Activated CD4-positive, alpha-beta T cell treated with anti-CD3 and anti-CD28 coated beads for 36 hours (primary cell): ENCODE measurements at regions not wholly inside any gene's neighbourhood (a gene's known extent, or its start where the extent isn't known, plus 50 kb on each side); places are given as distances from the start of the nearest gene placed in this dataset.
A peak's percentile ranks its signal among the peaks of the same experiment; 100 is the strongest.
"Not testable (repeated sequence)": the region's sequence is repeated elsewhere in the genome, so short reads cannot be mapped to it uniquely, and the experiment has no call there.

Experiments
- ATAC-seq: fragments of 200-7000 bp; cut with Tn5 transposase; one replicate; pipeline ENCODE4 v1.10.0; 2021; ENCODE audit warnings: mild to moderate bottlenecking, moderate library complexity
- CTCF ChIA-PET: fragments of 350-600 bp; sonication (Branson Sonifier 250); formaldehyde crosslinking; loops from one replicate; lab custom pipeline; 2021; ENCODE audit warnings: antibody characterized with exemption; lab: Charles Lee
- POLR2A ChIA-PET: fragments of 350-600 bp; sonication (Branson Sonifier 250); formaldehyde crosslinking; loops from one replicate; lab custom pipeline; 2021; ENCODE audit warnings: antibody characterized with exemption, inconsistent platforms; lab: Charles Lee
- DNase-seq: peaks from one replicate; pipeline ENCODE4 v3.0.0-alpha.2; 2020
- H3K27ac Mint-ChIP-seq: one replicate; pipeline ENCODE4 v1.8.0; 2021; ENCODE audit warnings: mixed read lengths
- H3K27me3 Mint-ChIP-seq: one replicate; pipeline ENCODE4 v1.8.0; 2021; ENCODE audit warnings: mixed read lengths
- H3K36me3 Mint-ChIP-seq: one replicate; pipeline ENCODE4 v1.8.0; 2021; ENCODE audit warnings: low read depth, mixed read lengths
- H3K4me1 Mint-ChIP-seq: one replicate; pipeline ENCODE4 v1.8.0; 2021; ENCODE audit warnings: mixed read lengths
- H3K4me3 Mint-ChIP-seq: one replicate; pipeline ENCODE4 v1.8.0; 2021; ENCODE audit warnings: mild to moderate bottlenecking, moderate library complexity, mixed read lengths
- H3K9me3 Mint-ChIP-seq: one replicate; pipeline ENCODE4 v1.8.0; 2021; ENCODE audit warnings: low read depth, mixed read lengths
- intact Hi-C, 2 experiments: fragments of 100-400 bp; cut with DNase I in 1 of 2; cut with micrococcal nuclease in 1 of 2; formaldehyde crosslinking; loops; one replicate each; pipeline versions ENCODE4 v1.14.2 to v1.15.1; 2022 to 2024; cut with DNase I, micrococcal nuclease

DNA sequence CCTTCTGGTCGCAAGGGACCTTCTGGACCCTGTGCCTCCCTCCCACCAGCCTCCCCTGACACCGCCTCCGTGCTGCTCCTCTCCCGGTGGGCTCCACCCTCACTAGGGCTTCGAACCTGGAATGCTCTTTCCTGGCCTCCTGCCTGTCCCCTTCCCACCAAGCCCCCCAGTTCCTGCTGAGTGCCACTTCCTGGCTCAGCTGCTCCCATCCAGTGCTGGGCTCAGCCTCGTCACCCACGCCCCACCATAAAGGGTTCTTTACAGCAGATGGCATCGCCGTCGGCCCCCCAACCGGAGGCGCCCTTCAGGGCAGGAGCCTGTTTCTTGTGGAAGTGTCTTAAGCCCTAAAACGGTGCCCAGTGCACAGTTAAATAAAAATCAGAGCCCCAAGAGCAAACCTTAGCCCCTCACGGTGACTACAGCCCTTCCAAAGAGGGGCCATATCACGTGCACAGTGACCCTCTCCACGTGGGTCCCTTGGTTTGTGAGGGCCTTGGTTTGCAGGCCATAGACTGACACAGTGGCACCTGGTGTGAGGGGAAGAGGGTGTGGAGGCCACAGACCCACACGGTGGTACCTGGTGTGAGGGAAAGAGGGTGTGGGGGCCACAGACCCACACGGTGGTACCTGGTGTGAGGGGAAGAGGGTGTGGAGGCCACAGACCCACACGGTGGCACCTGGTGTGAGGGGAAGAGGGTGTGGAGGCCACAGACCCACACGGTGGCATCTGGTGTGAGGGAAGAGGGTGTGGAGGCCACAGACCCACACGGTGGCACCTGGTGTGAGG is 111.4 kb downstream of the METRNL start:
- intact Hi-C loops: no loop called here
- POLR2A ChIA-PET: no interaction called here

DNA sequence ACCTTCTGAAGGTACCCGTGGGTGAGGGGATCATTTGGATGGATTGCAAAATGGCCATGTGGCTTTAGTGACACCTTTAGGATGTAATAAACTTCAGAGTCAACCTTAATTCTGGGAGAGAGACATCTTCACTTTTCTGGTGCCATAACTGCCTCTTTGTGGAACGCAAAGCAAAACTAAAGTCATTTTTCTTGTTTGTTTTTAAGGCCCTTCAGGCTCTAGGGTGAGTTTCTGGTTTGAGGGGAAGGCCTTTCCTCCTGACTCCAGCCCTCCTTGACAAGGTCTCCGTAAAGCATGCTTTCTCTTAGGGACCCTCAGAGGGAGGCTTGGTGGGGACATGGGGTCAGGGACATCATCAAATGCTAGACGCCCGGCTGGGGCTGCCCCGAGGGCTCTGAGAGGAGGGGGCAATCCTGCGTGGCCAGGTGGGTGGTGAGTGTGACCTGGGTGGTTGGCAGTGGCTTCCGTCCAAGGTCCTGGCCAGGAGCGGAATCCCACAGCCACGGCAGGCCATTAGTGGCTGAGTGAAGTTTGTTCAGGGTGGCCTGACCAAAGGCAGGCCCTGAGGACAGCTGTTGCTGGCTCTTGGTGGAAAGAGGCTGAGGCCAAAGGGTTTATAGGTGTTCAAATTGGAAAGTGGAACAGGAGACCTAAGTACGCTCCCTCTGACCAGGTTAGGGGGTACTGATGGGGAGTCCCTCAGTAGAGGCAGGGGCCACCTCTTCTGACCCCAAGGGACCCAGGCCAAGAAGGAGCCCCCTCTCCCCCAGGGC is 112.2 kb downstream of the METRNL start:
- no peaks in the 10 kb centered on the region for H3K27me3 Mint-ChIP-seq
- ATAC-seq: no peak
- peak; percentile 1 for DNase-seq
- ChIA-PET CTCF (no interaction called here), POLR2A (no interaction called here)
- peaks cover 14% of the 10 kb centered on the region for H3K4me1 Mint-ChIP-seq
- intact Hi-C loops: no loop called here
- no peaks in the 10 kb centered on the region for H3K36me3 Mint-ChIP-seq
- H3K27ac Mint-ChIP-seq: no peak overlapping the region
- no peaks in the 10 kb centered on the region for H3K9me3 Mint-ChIP-seq
- H3K4me3 Mint-ChIP-seq: no peak overlapping the region

More for the DNA sequence above, 111.4 kb downstream of the METRNL start:
- CTCF ChIA-PET: interaction anchor here (0.5 kb wide), 1 partner anchor 68 kb away, joined by 3 read pairs; no protein-coding TSS in a partner anchor
- Mint-ChIP-seq H3K9me3 (no peaks in the 10 kb centered on the region), H3K4me3 (no peak overlapping the region), H3K4me1 (peaks cover 14% of the 10 kb centered on the region), H3K27me3 (no peaks in the 10 kb centered on the region), H3K27ac (no peak overlapping the region), H3K36me3 (no peaks in the 10 kb centered on the region)
- DNase-seq (peak; percentile 2), ATAC-seq (no peak)

- ChIA-PET CTCF (no interaction called here), POLR2A (interaction anchor here (0.6 kb wide), 1 partner anchor 10 kb away, joined by 3 read pairs; no protein-coding TSS in a partner anchor)
- ATAC-seq (no peak), DNase-seq (peak; percentile 1)
- intact Hi-C loops: no loop called here
- Mint-ChIP-seq H3K36me3 (no peaks in the 10 kb centered on the region), H3K9me3 (no peaks in the 10 kb centered on the region), H3K4me1 (peaks cover 14% of the 10 kb centered on the region), H3K27ac (no peak overlapping the region), H3K4me3 (no peak overlapping the region), H3K27me3 (no peaks in the 10 kb centered on the region)
These were observed 112.9 kb downstream of the METRNL start for GRCh38 chr17:83192161-83192788.

DNA sequence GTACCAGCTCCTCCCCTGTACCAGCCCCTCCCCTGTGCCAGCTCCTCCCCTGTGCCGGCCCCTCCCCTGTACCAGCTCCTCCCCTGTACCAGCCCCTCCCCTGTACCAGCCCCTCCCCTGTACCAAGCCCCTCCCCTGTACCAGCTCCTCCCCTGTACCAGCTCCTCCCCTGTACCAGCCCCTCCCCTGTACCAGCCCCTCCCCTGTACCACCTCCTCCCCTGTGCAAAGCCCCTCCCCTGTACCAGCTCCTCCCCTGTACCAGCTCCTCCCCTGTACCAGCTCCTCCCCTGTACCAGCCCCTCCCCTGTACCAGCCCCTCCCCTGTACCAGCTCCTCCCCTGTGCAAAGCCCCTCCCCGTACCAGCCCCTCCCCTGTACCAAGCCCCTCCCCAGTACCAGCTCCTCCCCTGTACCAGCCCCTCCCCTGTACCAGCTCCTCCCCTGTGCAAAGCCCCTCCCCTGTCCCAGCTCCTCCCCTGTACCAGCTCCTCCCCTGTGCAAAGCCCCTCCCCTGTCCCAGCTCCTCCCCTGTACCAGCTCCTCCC is 113.5 kb downstream of the METRNL start:
- peaks cover 14% of the 10 kb centered on the region for H3K4me1 Mint-ChIP-seq
- peak; percentile 10 for ATAC-seq
- CTCF ChIA-PET: not testable (repeated sequence)

DNA sequence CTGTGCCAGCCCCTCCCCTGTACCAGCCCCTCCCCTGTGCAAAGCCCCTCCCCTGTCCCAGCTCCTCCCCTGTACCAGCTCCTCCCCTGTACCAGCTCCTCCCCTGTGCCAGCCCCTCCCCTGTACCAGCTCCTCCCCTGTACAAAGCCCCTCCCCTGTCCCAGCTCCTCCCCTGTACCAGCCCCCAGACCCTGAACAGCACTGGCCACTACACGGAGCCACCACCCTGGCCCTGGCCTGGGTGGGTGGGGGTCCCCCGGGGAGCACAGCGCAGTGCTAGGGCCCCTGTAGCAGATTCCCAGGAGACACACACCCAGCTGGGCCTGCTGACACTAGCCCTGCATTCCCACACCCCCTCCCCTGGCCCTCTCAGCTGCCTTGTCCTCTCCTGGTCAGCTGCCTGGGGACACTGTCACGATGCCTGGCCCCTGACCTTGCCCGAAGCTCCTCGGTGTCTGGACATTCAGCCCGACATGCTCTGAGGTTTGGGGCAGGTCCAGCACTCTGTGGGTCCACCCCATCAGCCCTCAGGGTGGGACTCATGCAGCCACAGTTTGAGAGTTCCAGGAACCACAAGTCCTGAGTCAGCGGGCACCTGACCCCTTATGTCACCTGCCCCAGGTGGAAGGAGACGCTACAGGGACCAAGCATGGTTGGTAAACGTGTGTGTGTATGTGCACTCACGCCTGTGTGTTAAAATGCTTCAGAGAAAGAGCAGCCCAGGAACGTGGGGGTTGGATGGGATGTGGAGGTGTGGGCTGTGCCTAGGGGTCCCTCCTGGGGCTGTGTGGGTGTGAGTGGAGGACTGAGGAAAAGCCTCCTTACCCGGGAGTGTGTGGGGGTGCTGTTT is 114.2 kb downstream of the METRNL start:
- POLR2A ChIA-PET: no interaction called here
- DNase-seq (peak; percentile 48), ATAC-seq (peak; percentile 61)
- H3K27me3 Mint-ChIP-seq: no peaks in the 10 kb centered on the region
- H3K4me3 Mint-ChIP-seq: no peak overlapping the region
- intact Hi-C loops: no loop called here
- no peaks in the 10 kb centered on the region for H3K9me3 Mint-ChIP-seq
- peak overlapping the region; percentile 65 for H3K27ac Mint-ChIP-seq
- no peaks in the 10 kb centered on the region for H3K36me3 Mint-ChIP-seq
- CTCF ChIA-PET: no interaction called here
- peaks cover 14% of the 10 kb centered on the region for H3K4me1 Mint-ChIP-seq

More for the DNA sequence above, 113.5 kb downstream of the METRNL start:
- intact Hi-C loops, H3K27me3 Mint-ChIP-seq, H3K27ac Mint-ChIP-seq, H3K36me3 Mint-ChIP-seq, H3K4me3 Mint-ChIP-seq, H3K9me3 Mint-ChIP-seq: not testable (repeated sequence)
- POLR2A ChIA-PET: interaction anchor here (0.6 kb wide), 1 partner anchor 9 kb away, joined by 3 read pairs; no protein-coding TSS in a partner anchor
- peak; percentile 44 for DNase-seq

- no peaks in the 10 kb centered on the region for H3K36me3 Mint-ChIP-seq
- no peak for ATAC-seq
- peaks cover 20% of the 10 kb centered on the region for H3K4me1 Mint-ChIP-seq
- CTCF ChIA-PET: no interaction called here
- peak overlapping the region; percentile 65 for H3K27ac Mint-ChIP-seq
- H3K9me3 Mint-ChIP-seq: no peaks in the 10 kb centered on the region
- intact Hi-C loops: no loop called here
- DNase-seq: no peak
- POLR2A ChIA-PET: no interaction called here
- H3K4me3 Mint-ChIP-seq: no peak overlapping the region
- H3K27me3 Mint-ChIP-seq: no peaks in the 10 kb centered on the region
These were observed 114.8 kb downstream of the METRNL start for GRCh38 chr17:83194186-83194561.

- ChIA-PET POLR2A (no interaction called here), CTCF (no interaction called here)
- Mint-ChIP-seq H3K36me3 (no peaks in the 10 kb centered on the region), H3K9me3 (no peaks in the 10 kb centered on the region), H3K4me3 (no peak overlapping the region), H3K27me3 (no peaks in the 10 kb centered on the region), H3K27ac (peak overlapping the region; percentile 13), H3K4me1 (peaks cover 27% of the 10 kb centered on the region)
- DNase-seq: peak; percentile 5
- intact Hi-C loops: no loop called here
- ATAC-seq: no peak
These were observed 115.4 kb downstream of the METRNL start for GRCh38 chr17:83194761-83195329.

DNA sequence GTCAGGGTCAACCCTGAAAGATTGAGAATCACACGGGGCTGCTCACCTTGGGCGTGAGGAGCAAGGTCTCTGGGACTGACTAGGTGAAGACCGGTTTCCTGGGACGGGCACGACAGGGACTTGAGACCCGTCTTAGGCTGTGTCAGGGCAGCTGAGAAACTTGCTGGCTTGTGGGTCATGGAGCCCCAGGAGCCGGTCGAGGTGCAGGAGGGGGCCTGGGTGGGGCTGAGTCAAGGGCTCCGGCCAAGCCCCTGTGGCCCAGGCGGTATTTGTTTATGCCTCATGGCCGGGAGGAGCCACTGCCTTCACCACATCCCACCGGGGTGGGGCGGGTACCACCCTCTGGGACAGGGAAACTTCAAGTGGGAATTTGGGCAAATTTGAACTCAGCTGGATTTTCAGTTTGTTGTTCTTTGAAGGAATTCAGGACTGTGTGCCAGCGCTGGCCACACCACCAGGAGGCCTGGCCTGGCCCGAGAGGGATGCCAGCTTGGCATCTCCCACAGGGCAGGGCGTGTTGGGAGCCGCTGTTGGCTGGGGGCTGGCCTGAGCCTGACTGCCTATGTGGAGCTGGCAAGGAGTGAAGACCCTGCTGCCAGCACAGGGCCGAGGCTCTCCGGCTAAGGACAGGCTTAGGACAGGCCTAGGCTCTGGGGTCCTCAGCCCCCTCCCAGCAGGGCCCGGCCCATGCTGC is 116.1 kb downstream of the METRNL start:
- POLR2A ChIA-PET: no interaction called here
- H3K27ac Mint-ChIP-seq: peak overlapping the region; percentile 13
- ATAC-seq: no peak

GRCh38 chr17:83196024-83196365 is 116.6 kb downstream of the METRNL start:
- Mint-ChIP-seq H3K4me1 (peaks cover 38% of the 10 kb centered on the region), H3K9me3 (no peaks in the 10 kb centered on the region), H3K36me3 (no peaks in the 10 kb centered on the region), H3K27me3 (no peaks in the 10 kb centered on the region), H3K27ac (no peak overlapping the region), H3K4me3 (no peak overlapping the region)
- CTCF ChIA-PET: no interaction called here
- intact Hi-C loops: no loop called here
- POLR2A ChIA-PET: no interaction called here
- DNase-seq: no peak
- no peak for ATAC-seq

More for the DNA sequence above, 116.1 kb downstream of the METRNL start:
- H3K9me3 Mint-ChIP-seq: no peaks in the 10 kb centered on the region
- CTCF ChIA-PET: no interaction called here
- DNase-seq: peak; percentile 17
- peaks cover 33% of the 10 kb centered on the region for H3K4me1 Mint-ChIP-seq
- H3K27me3 Mint-ChIP-seq: no peaks in the 10 kb centered on the region
- no peak overlapping the region for H3K4me3 Mint-ChIP-seq
- no peaks in the 10 kb centered on the region for H3K36me3 Mint-ChIP-seq
- intact Hi-C loops: no loop called here

DNA sequence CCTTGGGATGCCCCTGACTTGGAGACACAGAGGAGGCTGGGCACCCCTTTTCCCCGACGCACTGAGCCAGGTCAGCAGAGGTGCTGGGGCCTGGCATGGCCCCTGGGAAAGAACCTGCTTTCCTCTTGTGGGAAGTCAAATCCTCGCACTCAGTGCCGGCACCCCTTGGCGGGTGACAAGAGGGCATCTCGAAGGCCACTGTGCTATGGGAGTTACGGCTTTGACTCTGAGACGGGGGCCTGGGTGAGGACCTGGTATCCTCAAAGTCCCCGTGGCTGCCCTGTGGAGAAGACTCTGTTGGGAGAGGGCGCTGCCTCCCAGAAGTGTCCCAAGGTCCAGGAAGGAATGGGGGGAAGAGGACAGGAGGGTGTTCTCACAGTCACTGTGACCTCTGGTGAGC is 117.0 kb downstream of the METRNL start:
- intact Hi-C loops: no loop called here
- Mint-ChIP-seq H3K27me3 (peaks cover 2% of the 10 kb centered on the region), H3K4me1 (peaks cover 42% of the 10 kb centered on the region), H3K9me3 (no peaks in the 10 kb centered on the region), H3K36me3 (no peaks in the 10 kb centered on the region), H3K27ac (no peak overlapping the region), H3K4me3 (no peak overlapping the region)
- ATAC-seq (no peak), DNase-seq (peak; percentile 3)
- ChIA-PET POLR2A (no interaction called here), CTCF (interaction anchor here (0.6 kb wide), 1 partner anchor 407 kb away, joined by 3 read pairs; no protein-coding TSS in a partner anchor)
